ENCODE measurements at regions not wholly inside any gene's neighbourhood (a gene's known extent, or its start where the extent isn't known, plus 50 kb on each side); places are given as distances from the start of the nearest gene placed in this dataset.

DNA sequence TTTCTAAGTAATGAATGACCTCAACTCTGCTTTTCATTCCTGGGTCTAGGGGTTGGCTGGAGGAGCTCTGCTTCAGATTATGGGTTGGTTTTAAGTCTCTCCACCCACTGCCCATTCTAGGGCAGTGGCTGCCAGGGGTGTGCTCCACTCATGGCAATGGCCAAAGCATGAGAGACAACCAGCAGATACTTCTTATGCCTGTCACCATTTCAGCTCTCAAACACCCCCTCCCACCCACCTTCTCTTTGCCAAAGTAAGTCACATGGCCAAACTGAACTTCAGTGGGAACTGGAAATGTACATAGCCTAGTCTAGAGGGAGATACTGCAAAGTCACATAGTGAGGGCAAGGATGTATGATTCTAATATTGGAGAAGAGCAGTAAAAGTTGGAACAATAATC is 285.3 kb downstream of the RPLP1 start:
- no peak for DNase-seq (ENCODE audit: low spot score)

- DNase-seq (ENCODE audit: low spot score) = no peak
These were observed 288.1 kb downstream of the RPLP1 start for GRCh38 chr15:69740684-69741083.

DNA sequence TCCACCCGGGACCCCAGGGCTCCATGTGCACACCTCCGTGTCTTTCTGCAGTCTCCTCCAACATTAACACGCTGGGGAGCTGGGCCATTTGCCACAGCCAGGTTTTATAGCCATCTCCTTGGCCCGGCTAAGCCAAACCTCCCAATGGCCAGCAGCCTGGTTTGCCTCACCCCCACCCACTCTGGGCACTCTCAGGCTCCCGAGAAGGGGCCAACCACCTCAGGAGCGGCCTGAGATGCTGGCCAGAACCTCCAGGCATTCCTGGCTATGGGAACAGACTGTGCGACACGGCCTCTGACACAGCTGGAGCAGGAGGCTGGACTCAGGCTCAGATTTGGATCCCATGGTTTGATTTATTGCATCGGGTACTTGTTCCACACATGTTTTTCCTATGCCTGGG is 289.7 kb downstream of the RPLP1 start:
- DNase-seq (ENCODE audit: low spot score) = no peak

- DNase-seq (ENCODE audit: low spot score) = no peak
These were observed 290.5 kb downstream of the RPLP1 start for GRCh38 chr15:69743091-69743490.

DNA sequence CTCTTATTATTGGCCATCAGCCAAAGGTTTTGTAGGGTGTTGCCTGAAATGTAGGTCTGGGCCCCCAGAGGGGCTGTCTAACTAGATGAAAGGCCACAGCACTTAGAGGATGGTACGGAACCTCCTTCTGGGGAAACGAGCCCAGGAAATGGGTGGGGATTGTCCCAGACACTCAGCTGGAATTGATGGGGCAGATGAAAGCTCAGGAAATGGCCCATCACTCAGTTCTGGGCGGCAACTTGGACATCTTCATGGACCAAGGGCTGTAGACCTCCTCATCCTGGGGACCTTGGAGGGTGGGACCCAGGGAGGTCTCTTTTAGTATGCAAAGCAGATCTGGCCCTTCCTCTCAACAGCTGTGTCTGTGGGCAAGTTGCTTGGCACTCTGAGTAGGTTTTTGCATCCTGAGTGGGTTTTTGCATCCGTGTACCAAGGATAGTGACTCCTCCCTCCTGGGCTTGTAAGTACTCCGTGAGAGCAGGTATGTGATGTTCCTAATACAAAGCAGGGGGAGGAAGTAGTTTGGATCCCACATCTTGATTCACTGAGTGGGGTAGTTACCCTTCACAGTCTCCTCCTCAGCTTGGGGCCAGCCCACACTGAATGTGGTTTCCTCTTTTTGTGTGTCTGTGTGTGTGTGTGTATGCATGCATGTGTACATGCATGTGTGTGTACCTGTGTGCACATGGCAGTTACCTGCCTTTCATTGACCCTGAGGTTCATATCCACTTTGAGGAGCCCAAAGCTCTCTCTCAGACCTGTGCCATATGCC is 292.0 kb downstream of the RPLP1 start:
- DNase-seq (ENCODE audit: low spot score) = no peak

- no peak for DNase-seq (ENCODE audit: low spot score)
These were observed 294.6 kb downstream of the RPLP1 start for GRCh38 chr15:69747193-69747592.

DNA sequence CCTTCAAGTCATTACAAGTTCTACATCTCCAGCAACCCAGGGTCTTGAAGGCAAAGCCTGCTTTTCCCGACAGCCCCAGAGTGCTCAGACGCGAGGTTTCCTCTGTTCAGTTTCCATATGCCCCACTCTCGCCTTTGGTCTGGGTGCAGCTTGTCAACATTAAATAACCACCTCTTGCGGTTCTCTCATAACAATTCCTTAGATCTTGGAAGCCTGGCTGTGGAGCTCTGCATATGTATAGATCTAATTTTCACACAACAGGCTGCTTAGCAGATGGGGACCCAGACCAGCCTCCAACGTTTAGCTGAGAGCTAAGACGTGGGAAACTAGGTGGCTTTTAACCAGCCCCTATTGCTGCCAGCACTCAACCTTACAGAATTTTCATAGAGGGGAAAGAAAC is 295.5 kb downstream of the RPLP1 start:
- DNase-seq (ENCODE audit: low spot score) = no peak

GRCh38 chr15:69748576-69749185 is 296.1 kb downstream of the RPLP1 start:
- DNase-seq (ENCODE audit: low spot score) = no peak

- no peak for DNase-seq (ENCODE audit: low spot score)
These were observed 296.7 kb downstream of the RPLP1 start for GRCh38 chr15:69749274-69749673.

DNA sequence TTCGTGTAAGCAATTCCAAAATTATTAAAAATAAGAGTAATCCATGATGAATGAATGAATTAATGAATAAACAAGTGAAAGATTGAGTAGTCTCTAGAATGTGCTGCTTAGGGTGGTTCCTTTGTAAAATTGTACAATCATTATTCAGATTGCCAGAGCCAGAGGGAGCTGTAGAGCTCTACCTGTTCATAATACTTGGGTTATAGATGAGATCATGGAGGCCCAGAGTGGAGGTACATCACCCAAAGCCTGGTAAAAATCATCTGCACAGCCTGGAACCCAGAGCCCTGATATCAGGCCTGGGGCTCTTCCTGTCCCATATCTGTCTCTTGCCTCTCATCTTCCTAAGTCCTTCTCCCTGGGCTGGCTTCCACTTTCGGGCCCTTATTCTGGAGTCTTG is 297.2 kb downstream of the RPLP1 start:
- DNase-seq (ENCODE audit: low spot score) = no peak

GRCh38 chr15:69750253-69750652 is 297.6 kb downstream of the RPLP1 start:
- DNase-seq (ENCODE audit: low spot score) = no peak

DNA sequence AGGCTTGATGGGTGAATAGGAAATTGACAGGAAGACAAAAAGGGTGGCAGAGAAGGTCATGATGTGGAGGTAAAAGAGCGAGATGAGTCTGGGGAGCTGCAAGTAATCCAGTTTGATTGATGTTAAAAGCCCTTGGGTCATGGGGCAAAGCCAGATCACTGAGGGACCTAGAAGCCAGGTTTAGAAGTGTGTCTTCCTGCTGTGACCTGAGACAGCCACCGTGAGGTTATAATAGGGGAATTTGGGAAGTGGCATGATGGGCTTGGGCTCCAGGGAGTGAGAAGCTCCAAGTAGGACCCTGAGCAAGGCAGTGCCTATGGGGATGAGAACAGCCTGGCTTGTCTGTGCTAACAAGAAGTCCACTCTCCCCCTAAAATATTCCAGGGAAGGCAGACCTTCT is 298.5 kb downstream of the RPLP1 start:
- no peak for DNase-seq (ENCODE audit: low spot score)

DNA sequence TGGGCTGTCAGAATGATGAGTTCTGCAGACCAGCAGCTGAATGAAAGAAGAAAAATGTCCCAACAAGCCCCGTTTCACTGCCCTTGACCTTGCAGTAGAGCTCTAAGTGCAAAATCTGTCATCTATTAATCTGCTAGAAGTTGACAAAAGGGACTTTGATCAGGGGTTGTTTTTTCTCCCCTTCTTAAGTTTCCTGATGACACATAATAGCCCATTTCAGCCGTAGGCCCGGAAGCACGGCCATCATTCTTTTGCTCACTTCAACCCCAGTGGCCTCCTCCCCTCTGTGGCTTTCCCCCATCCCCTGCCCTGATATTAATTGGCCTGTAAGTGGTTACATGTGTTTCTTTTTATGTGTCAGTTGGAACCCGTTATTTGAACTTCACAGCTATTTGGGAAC is 298.9 kb downstream of the RPLP1 start:
- DNase-seq (ENCODE audit: low spot score) = no peak

DNA sequence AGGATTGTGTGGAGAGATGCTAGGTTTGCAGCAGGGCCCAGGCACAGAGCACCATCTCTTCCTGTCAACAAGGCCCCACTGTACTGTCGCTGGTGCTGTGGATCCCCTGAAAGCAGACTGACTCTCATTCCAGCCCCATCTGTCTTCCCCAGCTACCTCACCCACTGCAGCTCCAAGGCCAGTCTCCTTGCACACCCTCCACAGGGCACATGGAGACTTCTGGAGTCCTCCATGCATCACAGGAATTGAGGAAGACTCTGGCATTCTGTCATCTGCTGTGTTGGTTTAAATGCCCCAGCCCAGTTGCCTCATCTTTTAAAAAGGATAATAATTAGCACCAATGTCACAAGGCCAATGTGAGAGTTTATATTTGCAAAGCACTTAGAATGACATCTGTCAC is 301.2 kb downstream of the RPLP1 start:
- DNase-seq (ENCODE audit: low spot score) = no peak

GRCh38 chr15:69754313-69754712 is 301.7 kb downstream of the RPLP1 start:
- no peak for DNase-seq (ENCODE audit: low spot score)

DNA sequence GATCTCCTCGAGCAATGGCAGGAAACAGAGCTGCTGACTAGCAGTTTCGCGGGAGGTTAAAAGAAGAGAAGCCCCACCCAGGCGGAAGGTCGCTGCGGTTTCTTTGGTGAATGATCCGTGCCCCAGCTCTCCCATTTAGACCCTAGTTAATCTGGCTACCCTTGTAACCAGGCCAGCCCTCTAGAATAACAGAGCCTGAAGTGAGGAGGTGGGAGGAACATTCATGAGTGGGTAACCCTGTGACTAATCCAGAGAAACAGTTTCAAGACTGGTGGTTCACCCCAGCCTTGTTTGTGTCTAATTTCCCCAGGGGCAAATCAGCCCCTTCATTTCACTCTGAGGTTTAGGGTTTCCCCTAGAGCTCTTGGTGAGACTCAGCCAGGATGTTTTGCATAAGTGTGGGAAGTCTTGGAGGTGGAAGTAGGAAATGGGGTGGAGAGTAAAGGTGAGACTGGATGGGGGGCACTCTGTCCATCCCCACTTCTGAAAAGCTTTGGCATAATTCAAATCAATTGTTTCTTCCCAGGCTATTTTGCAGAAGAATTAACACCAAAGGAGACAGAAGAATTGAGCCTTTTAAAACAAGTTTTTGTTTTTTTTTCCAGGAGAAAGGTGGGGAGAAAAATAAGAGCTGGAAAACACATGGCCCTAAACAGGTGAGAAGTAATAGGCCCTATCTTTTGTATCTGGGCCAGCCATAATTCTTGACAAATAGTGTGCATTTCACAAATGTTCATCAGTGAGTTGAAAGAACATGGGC is 303.1 kb downstream of the RPLP1 start:
- DNase-seq (ENCODE audit: low spot score) = peak; percentile 90

DNA sequence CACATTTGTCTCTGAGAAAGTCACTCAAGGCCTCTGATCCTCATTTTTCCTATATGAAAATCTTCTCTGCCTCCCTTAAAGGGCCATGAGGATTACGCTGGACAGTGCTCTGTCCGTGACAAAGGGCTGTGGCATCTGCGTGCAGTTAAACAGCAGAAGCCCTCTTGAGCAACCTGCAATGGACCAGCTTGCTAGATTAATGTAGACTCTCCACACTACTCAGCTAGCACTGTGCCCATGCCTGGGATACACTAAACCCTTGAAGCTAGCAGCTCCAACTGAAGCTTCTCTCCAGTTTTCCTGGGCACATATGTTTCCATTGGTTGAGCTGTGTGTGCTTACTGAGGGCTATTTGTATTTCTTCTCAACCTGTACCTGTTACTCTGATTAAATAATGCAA is 303.8 kb downstream of the RPLP1 start:
- DNase-seq (ENCODE audit: low spot score) = no peak

- DNase-seq (ENCODE audit: low spot score) = peak; percentile 66
These were observed 304.6 kb downstream of the RPLP1 start for GRCh38 chr15:69757186-69757585.

- no peak for DNase-seq (ENCODE audit: low spot score)
These were observed 305.7 kb downstream of the RPLP1 start for GRCh38 chr15:69758291-69758771.

DNA sequence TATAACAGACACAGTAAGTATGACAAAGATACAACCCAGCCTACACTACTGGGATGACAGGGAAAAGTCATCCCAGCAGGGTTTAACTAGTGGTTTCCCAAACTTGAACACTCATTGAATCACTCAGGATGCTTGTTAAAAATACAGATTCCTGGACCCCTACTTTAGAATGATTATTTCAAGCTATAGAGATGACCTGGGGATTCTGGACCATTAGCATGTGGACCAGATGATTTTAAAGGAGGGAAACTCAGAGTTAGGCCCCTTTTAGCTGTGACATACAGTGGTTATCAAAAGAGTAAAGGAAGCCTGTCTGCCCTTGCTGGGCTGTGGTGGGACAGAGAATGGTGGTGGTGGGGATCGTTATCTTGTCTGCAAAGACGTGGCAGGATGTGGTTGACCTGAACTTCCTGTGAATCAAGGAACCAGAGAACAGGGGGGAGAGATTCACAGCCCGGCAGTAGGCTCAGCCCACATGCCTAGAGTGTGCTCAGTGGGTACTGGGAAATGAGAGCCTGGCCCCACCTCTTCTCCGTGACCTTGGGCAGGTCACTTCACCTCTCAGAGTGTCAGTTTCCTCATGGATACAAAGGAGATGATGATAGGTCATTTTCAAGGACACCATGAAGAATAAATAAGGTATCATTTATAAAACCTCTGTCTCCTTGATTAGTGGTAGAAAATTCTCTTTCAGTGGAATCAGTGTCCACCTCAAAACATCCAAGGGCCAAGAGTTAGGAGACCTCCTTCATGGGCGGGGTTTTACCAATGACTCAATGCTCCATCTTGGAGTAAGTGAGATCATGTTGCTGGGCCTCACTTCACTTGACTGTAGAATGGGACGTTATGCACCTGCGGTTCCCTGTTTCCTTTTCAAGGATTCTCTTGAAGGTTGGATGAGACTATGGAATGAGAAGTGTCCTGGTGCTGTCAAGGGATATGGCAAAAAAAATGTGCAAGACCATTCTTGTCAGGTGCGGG is 306.5 kb downstream of the RPLP1 start:
- DNase-seq (ENCODE audit: low spot score) = peak; percentile 61

DNA sequence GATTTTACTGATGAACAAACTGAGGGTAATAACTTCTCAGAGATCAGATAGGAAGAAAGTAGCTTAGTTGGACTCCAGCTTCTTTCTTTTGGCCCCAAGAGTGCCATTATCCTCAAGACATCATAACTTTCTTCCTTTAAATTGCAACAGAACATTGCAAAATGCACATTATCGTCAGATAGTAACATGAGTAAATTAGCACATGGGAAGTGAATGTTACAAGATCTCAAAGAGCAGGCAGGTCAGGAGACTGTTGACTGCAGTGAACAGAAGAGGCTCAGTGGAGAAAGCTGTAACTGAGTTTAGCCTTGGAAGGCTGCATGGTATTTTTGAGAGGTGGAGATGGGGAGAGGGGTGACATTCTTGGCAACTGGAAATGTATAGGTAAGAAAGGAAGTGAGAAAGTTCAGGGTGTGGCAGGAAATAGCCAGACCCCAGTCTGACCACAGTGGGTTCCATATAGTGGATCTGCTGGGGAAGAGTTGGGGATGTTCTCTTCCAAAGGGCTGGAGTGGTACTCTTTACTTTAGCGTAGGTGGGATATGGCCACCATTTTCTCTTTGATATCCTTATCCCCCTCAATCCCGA is 307.7 kb downstream of the RPLP1 start:
- no peak for DNase-seq (ENCODE audit: low spot score)
